ENCODE measurements at regions not wholly inside any gene's neighbourhood (a gene's known extent, or its start where the extent isn't known, plus 50 kb on each side); places are given as distances from the start of the nearest gene placed in this dataset.

- no peak overlapping the region for H3K9ac ChIP-seq (ENCODE audit: low read length)
- no peaks in the 10 kb centered on the region for H3K9me3 ChIP-seq (ENCODE audit: control insufficient read depth, insufficient read depth, low read depth, low read length)
- H3K4me3 ChIP-seq (ENCODE audit: low read depth, low read length): no peak overlapping the region
- no peak overlapping the region for H3K27ac ChIP-seq (ENCODE audit: low read depth, low read length)
- peaks cover 27% of the 10 kb centered on the region; the same call in 1 of the 2 replicates for H3K27me3 ChIP-seq (ENCODE audit: control insufficient read depth, insufficient read depth, low read length)
- no peaks in the 10 kb centered on the region for H3K36me3 ChIP-seq (ENCODE audit: control insufficient read depth, insufficient read depth, low read length)
- no peaks in the 10 kb centered on the region for H3K4me1 ChIP-seq (ENCODE audit: control insufficient read depth, insufficient read depth, low read length)
Measured at GRCh38 chr17:34711646-34712045, 132.3 kb downstream of the TMEM132E start.

- H3K4me3 ChIP-seq (ENCODE audit: low read depth, low read length): no peak overlapping the region
Measured at GRCh38 chr17:34710226-34710625, 130.8 kb downstream of the TMEM132E start.

GRCh38 chr17:34709158-34709754 is 129.9 kb downstream of the TMEM132E start:
- H3K4me1 ChIP-seq (ENCODE audit: control insufficient read depth, insufficient read depth, low read length): no peaks in the 10 kb centered on the region
- no peaks in the 10 kb centered on the region for H3K9me3 ChIP-seq (ENCODE audit: control insufficient read depth, insufficient read depth, low read depth, low read length)
- H3K27me3 ChIP-seq (ENCODE audit: control insufficient read depth, insufficient read depth, low read length): peaks cover 27% of the 10 kb centered on the region; the same call in 1 of the 2 replicates
- H3K36me3 ChIP-seq (ENCODE audit: control insufficient read depth, insufficient read depth, low read length): no peaks in the 10 kb centered on the region
- no peak overlapping the region for H3K4me3 ChIP-seq (ENCODE audit: low read depth, low read length)
- no peak overlapping the region for H3K9ac ChIP-seq (ENCODE audit: low read length)
- H3K27ac ChIP-seq (ENCODE audit: low read depth, low read length): no peak overlapping the region

More at GRCh38 chr17:34710226-34710625, 130.8 kb downstream of the TMEM132E start:
- Histone ChIP-seq H3K4me1 (ENCODE audit: control insufficient read depth, insufficient read depth, low read length) (no peaks in the 10 kb centered on the region), H3K9ac (ENCODE audit: low read length) (no peak overlapping the region), H3K27ac (ENCODE audit: low read depth, low read length) (no peak overlapping the region), H3K36me3 (ENCODE audit: control insufficient read depth, insufficient read depth, low read length) (no peaks in the 10 kb centered on the region), H3K27me3 (ENCODE audit: control insufficient read depth, insufficient read depth, low read length) (peaks cover 27% of the 10 kb centered on the region; the same call in 1 of the 2 replicates), H3K9me3 (ENCODE audit: control insufficient read depth, insufficient read depth, low read depth, low read length) (no peaks in the 10 kb centered on the region)

- Histone ChIP-seq H3K4me1 (ENCODE audit: control insufficient read depth, insufficient read depth, low read length) (no peaks in the 10 kb centered on the region), H3K4me3 (ENCODE audit: low read depth, low read length) (no peak overlapping the region), H3K36me3 (ENCODE audit: control insufficient read depth, insufficient read depth, low read length) (no peaks in the 10 kb centered on the region), H3K27ac (ENCODE audit: low read depth, low read length) (no peak overlapping the region), H3K9ac (ENCODE audit: low read length) (no peak overlapping the region), H3K9me3 (ENCODE audit: control insufficient read depth, insufficient read depth, low read depth, low read length) (no peaks in the 10 kb centered on the region), H3K27me3 (ENCODE audit: control insufficient read depth, insufficient read depth, low read length) (peaks cover 37% of the 10 kb centered on the region)
Measured at GRCh38 chr17:34706029-34706428, 126.6 kb downstream of the TMEM132E start.

GRCh38 chr17:34703533-34703932 is 124.2 kb downstream of the TMEM132E start:
- Histone ChIP-seq H3K27ac (ENCODE audit: low read depth, low read length) (no peak overlapping the region), H3K27me3 (ENCODE audit: control insufficient read depth, insufficient read depth, low read length) (peaks cover 39% of the 10 kb centered on the region), H3K4me3 (ENCODE audit: low read depth, low read length) (no peak overlapping the region), H3K36me3 (ENCODE audit: control insufficient read depth, insufficient read depth, low read length) (no peaks in the 10 kb centered on the region), H3K9ac (ENCODE audit: low read length) (no peak overlapping the region), H3K9me3 (ENCODE audit: control insufficient read depth, insufficient read depth, low read depth, low read length) (no peaks in the 10 kb centered on the region), H3K4me1 (ENCODE audit: control insufficient read depth, insufficient read depth, low read length) (no peaks in the 10 kb centered on the region)

GRCh38 chr17:34699181-34699580 is 119.8 kb downstream of the TMEM132E start:
- H3K9ac ChIP-seq (ENCODE audit: low read length): no peak overlapping the region
- no peaks in the 10 kb centered on the region for H3K36me3 ChIP-seq (ENCODE audit: control insufficient read depth, insufficient read depth, low read length)
- peaks cover 64% of the 10 kb centered on the region for H3K27me3 ChIP-seq (ENCODE audit: control insufficient read depth, insufficient read depth, low read length)
- H3K4me3 ChIP-seq (ENCODE audit: low read depth, low read length): no peak overlapping the region
- no peak overlapping the region for H3K27ac ChIP-seq (ENCODE audit: low read depth, low read length)
- no peaks in the 10 kb centered on the region for H3K9me3 ChIP-seq (ENCODE audit: control insufficient read depth, insufficient read depth, low read depth, low read length)
- H3K4me1 ChIP-seq (ENCODE audit: control insufficient read depth, insufficient read depth, low read length): no peaks in the 10 kb centered on the region

- Histone ChIP-seq H3K9ac (ENCODE audit: low read length) (no peak overlapping the region), H3K4me1 (ENCODE audit: control insufficient read depth, insufficient read depth, low read length) (no peaks in the 10 kb centered on the region), H3K36me3 (ENCODE audit: control insufficient read depth, insufficient read depth, low read length) (no peaks in the 10 kb centered on the region), H3K27me3 (ENCODE audit: control insufficient read depth, insufficient read depth, low read length) (peaks cover 49% of the 10 kb centered on the region), H3K27ac (ENCODE audit: low read depth, low read length) (no peak overlapping the region), H3K4me3 (ENCODE audit: low read depth, low read length) (no peak overlapping the region), H3K9me3 (ENCODE audit: control insufficient read depth, insufficient read depth, low read depth, low read length) (no peaks in the 10 kb centered on the region)
Measured at GRCh38 chr17:34692920-34693319, 113.5 kb downstream of the TMEM132E start.
